H1 (cell line): ENCODE measurements at regions not wholly inside any gene's neighbourhood (a gene's known extent, or its start where the extent isn't known, plus 50 kb on each side); places are given as distances from the start of the nearest gene placed in this dataset.

Experiments
- CTCF ChIA-PET: fragments of 300-600 bp; sonication (Branson Sonifier 250); formaldehyde crosslinking; loops from one replicate; lab custom pipeline; 2021; ENCODE audit not compliant: partially characterized antibody; lab: Charles Lee
- POLR2A ChIA-PET: fragments of 300-600 bp; sonication (Branson Sonifier 250); formaldehyde crosslinking; loops from one replicate; lab custom pipeline; 2021; ENCODE audit warnings: inconsistent platforms; ENCODE audit not compliant: partially characterized antibody; lab: Charles Lee
- DNase-seq, 2 experiments: peaks; one replicate each; pipeline versions ENCODE4 v3.0.0 to v3.0.0-alpha.2; 2010 to 2022; ENCODE audit warnings: low spot score in 2 of 2, low read depth in 1 of 2, mixed read lengths in 1 of 2
- FAIRE-seq: peaks from 2 replicates; lab custom pipeline; 2011; peaks lifted over from hg19 to GRCh38; lab: Jason Lieb, UNC
- H2AFZ ChIP-seq: 2 replicates; pipeline ENCODE4 v1.8.1; 2012; ENCODE audit warnings: low read length, inconsistent platforms
- H2AK5ac ChIP-seq: 2 replicates; pipeline ENCODE4 v1.6.1; 2013; ENCODE audit warnings: low read depth, low read length
- H2BK120ac ChIP-seq: replicated peaks from 2 replicates; pipeline ENCODE3; 2013; ENCODE audit warnings: low read depth, low read length, inconsistent platforms
- H2BK12ac ChIP-seq: 2 replicates; pipeline ENCODE4 v1.6.1; 2013; ENCODE audit warnings: low read depth, low read length
- H2BK15ac ChIP-seq: 2 replicates; pipeline ENCODE4 v1.6.1; 2013; ENCODE audit warnings: low read length
- H2BK20ac ChIP-seq: 2 replicates; pipeline ENCODE4 v1.6.1; 2013; ENCODE audit warnings: low read length
- H2BK5ac ChIP-seq: 2 replicates; pipeline ENCODE4 v1.6.1; 2013; ENCODE audit warnings: low read depth, low read length
- H3K14ac ChIP-seq: 2 replicates; pipeline ENCODE4 v1.6.1; 2013; ENCODE audit warnings: inconsistent platforms; ENCODE audit not compliant: insufficient read length
- H3K18ac ChIP-seq: 2 replicates; pipeline ENCODE4 v1.6.1; 2013; ENCODE audit warnings: low read length; ENCODE audit errors: extremely low read depth
- H3K23ac ChIP-seq: 2 replicates; pipeline ENCODE4 v1.6.1; 2013; ENCODE audit warnings: inconsistent platforms; ENCODE audit not compliant: insufficient read length
- H3K23me2 ChIP-seq: 2 replicates; pipeline ENCODE4 v1.6.1; 2013; ENCODE audit warnings: low read depth, low read length
- H3K27ac ChIP-seq: 2 replicates; pipeline ENCODE4 v1.6.1; 2011; ENCODE audit warnings: low read depth, low read length, inconsistent platforms
- H3K27me3 ChIP-seq, 4 experiments: replicated peaks in 1 of 4; 1 replicate in 1 of 4; 2 replicates in 3 of 4; pipeline versions ENCODE4 v1.6.1 to v1.8.1; 2011 to 2013; ENCODE audit warnings: low read length in 3 of 4, mild to moderate bottlenecking in 3 of 4, inconsistent platforms in 2 of 4, mixed read lengths in 2 of 4, moderate library complexity in 1 of 4; ENCODE audit not compliant: control insufficient read depth in 3 of 4, insufficient read depth in 3 of 4; ENCODE audit errors: extremely low read depth in 1 of 4
- H3K36me3 ChIP-seq, 4 experiments: 2 replicates each; pipeline versions ENCODE4 v1.6.1 to v1.8.1; 2011 to 2013; ENCODE audit warnings: mild to moderate bottlenecking in 4 of 4, low read length in 3 of 4, moderate library complexity in 2 of 4, control low read depth in 1 of 4, inconsistent platforms in 1 of 4; ENCODE audit not compliant: insufficient read depth in 4 of 4, control insufficient read depth in 2 of 4
- H3K4ac ChIP-seq: replicated peaks from 2 replicates; pipeline ENCODE3; 2013; ENCODE audit warnings: low read length, low read depth, mixed read lengths, inconsistent platforms; ENCODE audit not compliant: insufficient read length
- H3K4me1 ChIP-seq, 4 experiments: replicated peaks in 1 of 4; 1 replicate in 1 of 4; 2 replicates in 3 of 4; pipeline versions ENCODE4 v1.6.1 to v1.8.1; 2011 to 2013; ENCODE audit warnings: low read length in 3 of 4, inconsistent platforms in 2 of 4, mixed read lengths in 1 of 4; ENCODE audit not compliant: insufficient read depth in 4 of 4, control insufficient read depth in 3 of 4
- H3K4me2 ChIP-seq, 2 experiments: 2 replicates each; pipeline versions ENCODE4 v1.6.1 to v1.8.1; 2011 to 2013; ENCODE audit warnings: low read depth in 2 of 2, low read length in 2 of 2, control low read depth in 1 of 2, inconsistent platforms in 1 of 2, mild to moderate bottlenecking in 1 of 2; ENCODE audit not compliant: insufficient read depth in 1 of 2
- H3K4me3 ChIP-seq, 4 experiments: fragments of 200-600, 300-600 bp in 1 of 4; sonication (generic), shearing (Covaris generic), sonication (Bioruptor Twin) in 1 of 4; 2 replicates each; pipeline versions ENCODE4 v1.5.1 to v1.8.1; 2011 to 2016; ENCODE audit warnings: low read length in 4 of 4, low read depth in 3 of 4, control low read depth in 2 of 4, inconsistent platforms in 2 of 4, mild to moderate bottlenecking in 2 of 4, mixed read lengths in 1 of 4, moderate library complexity in 1 of 4; ENCODE audit not compliant: insufficient read depth in 2 of 4; ENCODE audit errors: extremely low read depth in 1 of 4
- H3K56ac ChIP-seq: replicated peaks from 2 replicates; pipeline ENCODE3; 2013; ENCODE audit warnings: low read depth, mild to moderate bottlenecking, mixed read lengths, low read length, inconsistent platforms; ENCODE audit not compliant: insufficient read length
- H3K79me1 ChIP-seq: 2 replicates; pipeline ENCODE4 v1.6.1; 2013; ENCODE audit warnings: low read depth, low read length, control low read depth
- H3K79me2 ChIP-seq, 2 experiments: 2 replicates each; pipeline versions ENCODE4 v1.6.1 to v1.8.1; 2012 to 2013; ENCODE audit warnings: low read length in 2 of 2, mild to moderate bottlenecking in 2 of 2, inconsistent platforms in 1 of 2; ENCODE audit not compliant: insufficient read depth in 2 of 2, control insufficient read depth in 1 of 2
- H3K9ac ChIP-seq, 4 experiments: replicated peaks in 1 of 4; 1 replicate in 1 of 4; 2 replicates in 3 of 4; pipeline versions ENCODE4 v1.6.1 to v1.8.1; 2011 to 2013; ENCODE audit warnings: low read depth in 3 of 4, low read length in 3 of 4, control low read depth in 2 of 4, mild to moderate bottlenecking in 2 of 4, moderate library complexity in 2 of 4, inconsistent platforms in 1 of 4; ENCODE audit errors: extremely low read depth in 1 of 4
- H3K9me3 ChIP-seq, 2 experiments: 2 replicates each; pipeline versions ENCODE4 v1.6.1 to v1.8.1; 2012 to 2013; ENCODE audit warnings: mild to moderate bottlenecking in 2 of 2, moderate library complexity in 2 of 2, control low read depth in 1 of 2, inconsistent platforms in 1 of 2, low read depth in 1 of 2, low read length in 1 of 2, mixed read lengths in 1 of 2; ENCODE audit not compliant: insufficient read depth in 2 of 2
- H4K20me1 ChIP-seq, 2 experiments: replicated peaks in 1 of 2; 2 replicates each; pipeline versions ENCODE3 to v1.8.1; 2011 to 2013; ENCODE audit warnings: inconsistent platforms in 2 of 2, low read length in 2 of 2, mild to moderate bottlenecking in 1 of 2; ENCODE audit not compliant: insufficient read depth in 2 of 2, control insufficient read depth in 1 of 2
- H4K5ac ChIP-seq: 2 replicates; pipeline ENCODE4 v1.6.1; 2013; ENCODE audit warnings: low read length, low read depth, mixed read lengths, inconsistent platforms; ENCODE audit not compliant: insufficient read length
- H4K8ac ChIP-seq: 2 replicates; pipeline ENCODE4 v1.8.0; 2013; ENCODE audit warnings: mild to moderate bottlenecking, moderate library complexity, low read length, inconsistent platforms; ENCODE audit not compliant: insufficient read depth; ENCODE audit errors: extremely low read depth
- H4K91ac ChIP-seq: replicated peaks from 2 replicates; pipeline ENCODE3; 2013; ENCODE audit warnings: low read length, mixed read lengths, inconsistent platforms; ENCODE audit not compliant: insufficient read length
- BCL11A ChIP-seq, 2 experiments: IDR thresholded peaks; one replicate each; pipeline ENCODE4 v1.6.1; 2011; ENCODE audit warnings: low read depth in 2 of 2, low read length in 2 of 2, mild to moderate bottlenecking in 2 of 2
- CTBP2 ChIP-seq: IDR thresholded peaks from 2 replicates; pipeline ENCODE4 v1.7.0; 2011; ENCODE audit warnings: borderline replicate concordance, mild to moderate bottlenecking, moderate library complexity, mixed read lengths, low read length; ENCODE audit not compliant: insufficient read depth, insufficient read length
- FOSL1 ChIP-seq: IDR thresholded peaks from 2 replicates; pipeline ENCODE4 v1.6.1; 2011; ENCODE audit warnings: mild to moderate bottlenecking, low read depth, low read length, moderate library complexity; ENCODE audit not compliant: insufficient read depth
- JUN ChIP-seq: IDR thresholded peaks from 2 replicates; pipeline ENCODE4 v1.6.1; 2011; ENCODE audit warnings: low read depth, mild to moderate bottlenecking, improper control_type of control experiment, low read length
- JUND ChIP-seq: IDR thresholded peaks from 2 replicates; pipeline ENCODE4 v1.6.1; 2011; ENCODE audit warnings: mild to moderate bottlenecking, improper control_type of control experiment, low read length
- KDM1A ChIP-seq: fragments of 200-600, 300-600 bp; sonication (generic); IDR thresholded peaks from 2 replicates; pipeline ENCODE4 v1.7.1; 2016; ENCODE audit warnings: mild to moderate bottlenecking, low read length, borderline replicate concordance
- KDM5A ChIP-seq: fragments of 200-600 bp; IDR thresholded peaks from 2 replicates; pipeline ENCODE4 v1.7.1; 2012; ENCODE audit warnings: mild to moderate bottlenecking, low read length, inconsistent platforms, mixed read lengths
- PHF8 ChIP-seq: fragments of 200-600 bp; sonication (generic); conservative IDR thresholded peaks from 2 replicates; pipeline ENCODE4 v1.7.1; 2012; ENCODE audit warnings: low read depth, mild to moderate bottlenecking, inconsistent platforms, low read length, moderate library complexity
- RFX5 ChIP-seq: IDR thresholded peaks from 2 replicates; pipeline ENCODE4 v1.6.1; 2011; ENCODE audit warnings: low read depth, low read length, improper control_type of control experiment, borderline replicate concordance
- SP1 ChIP-seq: IDR thresholded peaks from 2 replicates; pipeline ENCODE4 v1.6.1; 2011; ENCODE audit warnings: low read depth, low read length
- SRF ChIP-seq: IDR thresholded peaks from 2 replicates; pipeline ENCODE4 v1.6.1; 2011; ENCODE audit warnings: mild to moderate bottlenecking, low read depth, low read length, moderate library complexity
- TAF1 ChIP-seq: IDR thresholded peaks from 2 replicates; pipeline ENCODE4 v1.6.1; 2011; ENCODE audit warnings: mild to moderate bottlenecking, low read depth, low read length
- USF2 ChIP-seq: IDR thresholded peaks from 2 replicates; pipeline ENCODE4 v1.6.1; 2011; ENCODE audit warnings: low read length, improper control_type of control experiment
- YY1 ChIP-seq: IDR thresholded peaks from 2 replicates; pipeline ENCODE4 v1.6.1; 2011; ENCODE audit warnings: low read depth, mild to moderate bottlenecking, low read length
- WGBS, 2 experiments: shearing (Covaris generic) in 1 of 2; methylation state at CpG; one replicate each; pipeline versions ENCODE4 v1.1.6 to v1.1.7; 2013 to 2015; ENCODE audit warnings: low lambda C conversion rate in 2 of 2, mixed read lengths in 2 of 2, inconsistent platforms in 1 of 2, low coverage in 1 of 2, missing lambda C conversion rate in 1 of 2; ENCODE audit not compliant: insufficient replicate concordance in 2 of 2, insufficient coverage in 1 of 2, insufficient read length in 1 of 2; ENCODE audit errors: extremely low coverage in 1 of 2, missing lambda C conversion rate in 1 of 2; 5-methylcytosine and 5-hydroxymethylcytosine counted together

GRCh38 chr6:77172578-77172977, 290.7 kb downstream of the HTR1B start:
- Histone ChIP-seq H3K9ac (no peak overlapping the region), H3K4me3 (no peak overlapping the region), H2BK15ac (no peak overlapping the region), H3K4me1 (0 out of 7 replicates have a peak, but pooled peaks cover 0 to 3% (median 0%) of the 10 kb centered on the region in 4 experiments), H3K18ac (no peak overlapping the region), H4K8ac (no peak overlapping the region), H3K27me3 (no peaks in the 10 kb centered on the region), H3K23me2 (no peaks in the 10 kb centered on the region), H3K79me2 (no peaks in the 10 kb centered on the region), H3K36me3 (no peaks in the 10 kb centered on the region), H3K79me1 (no peaks in the 10 kb centered on the region), H2AK5ac (no peak overlapping the region), H2BK20ac (no peak overlapping the region), H3K14ac (no peak overlapping the region), H2BK5ac (no peak overlapping the region), H4K5ac (no peak overlapping the region), H4K20me1 (no peaks in the 10 kb centered on the region), H3K27ac (no peak overlapping the region), H2BK120ac (no peak overlapping the region), H3K4ac (no peak overlapping the region), H4K91ac (no peak overlapping the region), H2BK12ac (no peak overlapping the region), H3K4me2 (no peak overlapping the region), H2AFZ (no peak overlapping the region), H3K23ac (no peak overlapping the region), H3K56ac (no peak overlapping the region), H3K9me3 (no peaks in the 10 kb centered on the region)
- WGBS, 2 experiments, result 92% methylated on average over 6 of the region's 6 CpGs; no CpG with 5 or more reads in 1 of the 2 experiments
- TF ChIP-seq PHF8 (no peak), JUN (no peak), FOSL1 (no peak), KDM1A (no peak), USF2 (no peak), TAF1 (no peak), KDM5A (no peak), SP1 (no peak), BCL11A (IDR thresholded peaks at IDR 0.05; ENCODE audit: low read depth in 2 of 2, low read length in 2 of 2) (no peak), YY1 (no peak), JUND (no peak), CTBP2 (no peak), RFX5 (no peak), SRF (no peak)
- CTCF ChIA-PET, result interaction anchor here (1.0 to 2.0 kb wide), 12 partner anchors 12 to 1660 kb away, joined by 3 to 17 read pairs (median 5); partner anchors contain the start of gene HTR1B
- DNase-seq (no peak), FAIRE-seq (no peak)
- POLR2A ChIA-PET, result no interaction called here
